Astrocyte (in vitro differentiated cells and primary cell): ENCODE measurements at regions not wholly inside any gene's neighbourhood (a gene's known extent, or its start where the extent isn't known, plus 50 kb on each side); places are given as distances from the start of the nearest gene placed in this dataset.

Source experiments
- DNase-seq: peaks from one replicate; pipeline ENCODE4 v3.0.0-alpha.2; 2010; ENCODE audit warnings: low read depth
- FAIRE-seq: peaks from 2 replicates; lab custom pipeline; 2011; peaks lifted over from hg19 to GRCh38; lab: Jason Lieb, UNC
- H2AFZ ChIP-seq: 2 replicates; pipeline ENCODE4 v1.6.0; 2012; ENCODE audit warnings: low read depth, low read length, inconsistent platforms
- H3K27ac ChIP-seq: 2 replicates; pipeline ENCODE4 v1.5.1; 2011; ENCODE audit warnings: low read depth, low read length, inconsistent platforms
- H3K27me3 ChIP-seq: 2 replicates; pipeline ENCODE4 v1.6.0; 2011; ENCODE audit warnings: low read length, inconsistent platforms; ENCODE audit not compliant: insufficient read depth
- H3K36me3 ChIP-seq: 2 replicates; pipeline ENCODE4 v1.5.1; 2011; ENCODE audit warnings: low read length, inconsistent platforms; ENCODE audit not compliant: insufficient read depth
- H3K4me1 ChIP-seq: 2 replicates; pipeline ENCODE4 v1.5.1; 2011; ENCODE audit warnings: low read length, inconsistent platforms; ENCODE audit not compliant: insufficient read depth
- H3K4me2 ChIP-seq: 2 replicates; pipeline ENCODE4 v1.6.0; 2012; ENCODE audit warnings: low read length, inconsistent platforms
- H3K4me3 ChIP-seq: 2 replicates; pipeline ENCODE4 v1.5.1; 2011; ENCODE audit warnings: low read depth, mild to moderate bottlenecking, low read length, inconsistent platforms; ENCODE audit not compliant: insufficient read depth
- H3K79me2 ChIP-seq: 2 replicates; pipeline ENCODE4 v1.6.0; 2012; ENCODE audit warnings: mild to moderate bottlenecking, low read length, inconsistent platforms; ENCODE audit not compliant: insufficient read depth
- H3K9ac ChIP-seq: 2 replicates; pipeline ENCODE4 v1.6.0; 2012; ENCODE audit warnings: mild to moderate bottlenecking, low read length, inconsistent platforms
- H3K9me3 ChIP-seq: 2 replicates; pipeline ENCODE4 v1.5.1; 2012; ENCODE audit warnings: low read depth, mild to moderate bottlenecking, low read length, inconsistent platforms; ENCODE audit not compliant: insufficient read depth
- H4K20me1 ChIP-seq: 2 replicates; pipeline ENCODE4 v1.6.0; 2012; ENCODE audit warnings: low read length, inconsistent platforms; ENCODE audit not compliant: insufficient read depth
- H3K27ac Mint-ChIP-seq: one replicate; pipeline ENCODE4 v1.8.0; 2021; ENCODE audit warnings: mild to moderate bottlenecking, mixed read lengths; ENCODE audit not compliant: unreplicated experiment
- H3K27me3 Mint-ChIP-seq: one replicate; pipeline ENCODE4 v1.8.0; 2021; ENCODE audit warnings: low read depth, mixed read lengths; ENCODE audit not compliant: unreplicated experiment
- H3K36me3 Mint-ChIP-seq: one replicate; pipeline ENCODE4 v1.8.0; 2021; ENCODE audit warnings: low read depth, mixed read lengths; ENCODE audit not compliant: unreplicated experiment
- H3K4me1 Mint-ChIP-seq: one replicate; pipeline ENCODE4 v1.8.0; 2021; ENCODE audit warnings: low read depth, mixed read lengths; ENCODE audit not compliant: unreplicated experiment
- H3K4me3 Mint-ChIP-seq: one replicate; pipeline ENCODE4 v1.8.0; 2021; ENCODE audit warnings: mild to moderate bottlenecking, moderate library complexity, mixed read lengths; ENCODE audit not compliant: unreplicated experiment
- H3K9me3 Mint-ChIP-seq: one replicate; pipeline ENCODE4 v1.8.0; 2021; ENCODE audit warnings: mild to moderate bottlenecking, mixed read lengths; ENCODE audit not compliant: unreplicated experiment
- CTCF ChIP-seq: IDR thresholded peaks from 2 replicates; pipeline ENCODE4 v1.5.1; 2011; ENCODE audit warnings: low read depth, mild to moderate bottlenecking, inconsistent platforms, low read length, moderate library complexity; ENCODE audit not compliant: insufficient read depth
- EZH2 ChIP-seq: IDR thresholded peaks from 2 replicates; pipeline ENCODE4 v1.6.1; 2012; ENCODE audit warnings: mild to moderate bottlenecking, low read length, inconsistent platforms; ENCODE audit not compliant: insufficient read depth

GRCh38 chr11:116538677-116539076 lies 234.1 kb downstream of the BUD13 start:
- Mint-ChIP-seq H3K36me3 (no peaks in the 10 kb centered on the region), H3K4me1 (no peaks in the 10 kb centered on the region)
- no peak for FAIRE-seq

GRCh38 chr11:116537709-116538108 lies 235.1 kb downstream of the BUD13 start:
- Mint-ChIP-seq H3K4me3 (no peak overlapping the region), H3K27ac (no peak overlapping the region), H3K4me1 (no peaks in the 10 kb centered on the region), H3K36me3 (no peaks in the 10 kb centered on the region), H3K27me3 (peaks cover 53% of the 10 kb centered on the region), H3K9me3 (peaks cover 7% of the 10 kb centered on the region)
- no peak overlapping the region for H3K27ac ChIP-seq
- H3K79me2 ChIP-seq, result no peaks in the 10 kb centered on the region
- H3K4me1 ChIP-seq, result no peaks in the 10 kb centered on the region
- no peaks in the 10 kb centered on the region for H4K20me1 ChIP-seq
- H3K4me2 ChIP-seq, result no peak overlapping the region
- H2AFZ ChIP-seq, result no peak overlapping the region
- no peaks in the 10 kb centered on the region for H3K9me3 ChIP-seq
- H3K36me3 ChIP-seq, result no peaks in the 10 kb centered on the region
- peaks cover 30% of the 10 kb centered on the region for H3K27me3 ChIP-seq
- no peak for TF ChIP-seq CTCF
- TF ChIP-seq EZH2, result no peak
- no peak overlapping the region for H3K4me3 ChIP-seq
- DNase-seq, result no peak
- FAIRE-seq, result no peak
- H3K9ac ChIP-seq, result no peak overlapping the region

More at GRCh38 chr11:116538677-116539076, 234.1 kb downstream of the BUD13 start:
- Mint-ChIP-seq H3K27ac (no peak overlapping the region), H3K9me3 (peaks cover 7% of the 10 kb centered on the region), H3K27me3 (peaks cover 48% of the 10 kb centered on the region), H3K4me3 (no peak overlapping the region)
- Histone ChIP-seq H3K27me3 (peaks cover 27% of the 10 kb centered on the region), H3K4me3 (no peak overlapping the region), H4K20me1 (no peaks in the 10 kb centered on the region), H2AFZ (no peak overlapping the region), H3K9me3 (no peaks in the 10 kb centered on the region), H3K9ac (no peak overlapping the region), H3K27ac (no peak overlapping the region), H3K4me2 (no peak overlapping the region), H3K79me2 (no peaks in the 10 kb centered on the region), H3K36me3 (no peaks in the 10 kb centered on the region), H3K4me1 (no peaks in the 10 kb centered on the region)
- TF ChIP-seq CTCF, result no peak
- DNase-seq, result no peak

- H3K4me2 ChIP-seq, result no peak overlapping the region
- TF ChIP-seq EZH2 (no peak), CTCF (no peak)
- FAIRE-seq, result no peak
- no peaks in the 10 kb centered on the region for H3K9me3 ChIP-seq
- H2AFZ ChIP-seq, result no peak overlapping the region
- peaks cover 58% of the 10 kb centered on the region for H3K27me3 Mint-ChIP-seq
- no peaks in the 10 kb centered on the region for H4K20me1 ChIP-seq
- H3K4me3 Mint-ChIP-seq, result no peak overlapping the region
- H3K27ac Mint-ChIP-seq, result no peak overlapping the region
- no peaks in the 10 kb centered on the region for H3K79me2 ChIP-seq
- H3K27me3 ChIP-seq, result peaks cover 27% of the 10 kb centered on the region
- H3K9ac ChIP-seq, result no peak overlapping the region
- H3K4me1 ChIP-seq, result no peaks in the 10 kb centered on the region
- no peaks in the 10 kb centered on the region for H3K36me3 ChIP-seq
- peaks cover 7% of the 10 kb centered on the region for H3K9me3 Mint-ChIP-seq
- no peak for DNase-seq
- H3K4me1 Mint-ChIP-seq, result no peaks in the 10 kb centered on the region
- no peak overlapping the region for H3K4me3 ChIP-seq
- H3K27ac ChIP-seq, result no peak overlapping the region
- no peaks in the 10 kb centered on the region for H3K36me3 Mint-ChIP-seq
Measured at GRCh38 chr11:116537121-116537520, 235.7 kb downstream of the BUD13 start.
